CD4-positive, alpha-beta T cell treated with Interleukin-4 for 1 hour (primary cell): ENCODE measurements at regions not wholly inside any gene's neighbourhood (a gene's known extent, or its start where the extent isn't known, plus 50 kb on each side); places are given as distances from the start of the nearest gene placed in this dataset.
A peak's percentile ranks its signal among the peaks of the same experiment; 100 is the strongest.

Source experiments
- DNase-seq, 2 donors: peaks; one replicate each; pipeline ENCODE4 v3.0.0-alpha.2; 2020 to 2022

DNA sequence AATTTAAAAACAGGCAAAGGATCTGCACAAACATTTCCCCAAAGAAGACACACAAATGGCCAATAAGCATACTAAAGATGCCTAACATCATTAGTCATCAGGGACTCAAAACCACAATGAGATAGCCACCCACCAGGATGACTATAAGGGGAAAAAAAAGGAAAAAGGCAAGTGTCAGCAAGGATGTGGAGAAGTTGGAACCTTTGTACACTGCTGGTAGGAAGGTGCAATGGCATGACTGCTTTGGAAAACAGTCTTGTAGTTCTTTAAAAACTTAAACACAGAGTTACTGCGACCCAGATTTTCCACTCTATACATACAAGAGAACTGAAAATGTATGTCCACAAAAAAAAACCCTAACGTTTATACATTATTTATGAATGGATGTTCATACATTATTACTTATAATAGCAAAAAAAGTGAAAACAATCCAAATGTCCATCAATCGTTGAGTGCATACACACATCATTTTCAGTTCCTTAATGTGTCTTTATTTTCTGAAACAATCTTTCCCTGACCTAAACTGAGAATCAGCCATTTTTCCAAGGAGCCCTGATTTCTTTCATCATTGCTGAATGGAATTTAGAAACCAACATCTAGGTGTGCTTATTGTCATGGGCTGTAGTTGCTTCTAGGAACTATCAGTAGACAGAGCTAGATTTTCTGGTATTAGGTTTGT is 64.7 kb upstream of the TLK1 start:
- no peak for DNase-seq

DNA sequence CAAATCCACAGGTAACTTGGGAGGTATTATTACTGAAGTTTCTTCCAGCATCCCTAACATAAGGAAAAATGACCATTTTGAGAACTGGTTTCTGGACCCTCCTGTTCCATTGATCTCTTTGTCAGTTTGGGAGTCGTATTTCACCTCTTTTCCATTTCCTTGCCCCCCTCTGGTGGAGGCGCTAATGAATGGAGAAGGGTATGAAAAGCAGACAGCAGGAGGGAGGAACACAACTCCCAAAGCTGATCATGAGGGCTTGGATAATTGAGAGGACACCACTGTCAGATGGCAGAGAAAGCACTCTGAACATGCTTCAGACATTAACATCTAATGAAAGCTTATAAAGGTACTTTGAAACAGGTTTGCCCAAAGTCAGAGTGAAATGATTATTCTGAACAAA is 56.6 kb upstream of the TLK1 start:
- DNase-seq: no peak

DNA sequence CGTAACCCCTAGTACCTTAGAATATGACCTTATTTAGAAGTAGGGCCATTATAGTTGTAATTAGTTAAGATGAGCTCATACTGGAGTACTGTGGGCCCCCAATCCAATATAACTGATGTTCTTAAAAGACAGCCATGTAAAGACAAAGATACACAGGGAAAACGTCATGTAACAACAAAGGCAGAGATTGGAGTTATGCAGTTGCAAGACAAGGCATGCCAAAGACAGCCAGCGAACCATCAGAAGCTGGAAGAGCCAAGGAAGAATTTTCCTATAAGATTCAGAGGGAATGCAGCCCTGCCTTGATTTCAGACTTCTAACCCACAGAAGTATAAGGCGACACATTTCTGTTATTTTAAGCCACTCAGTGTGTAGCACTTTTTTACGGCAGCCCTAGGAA is 55.9 kb upstream of the TLK1 start:
- DNase-seq: no peak

DNA sequence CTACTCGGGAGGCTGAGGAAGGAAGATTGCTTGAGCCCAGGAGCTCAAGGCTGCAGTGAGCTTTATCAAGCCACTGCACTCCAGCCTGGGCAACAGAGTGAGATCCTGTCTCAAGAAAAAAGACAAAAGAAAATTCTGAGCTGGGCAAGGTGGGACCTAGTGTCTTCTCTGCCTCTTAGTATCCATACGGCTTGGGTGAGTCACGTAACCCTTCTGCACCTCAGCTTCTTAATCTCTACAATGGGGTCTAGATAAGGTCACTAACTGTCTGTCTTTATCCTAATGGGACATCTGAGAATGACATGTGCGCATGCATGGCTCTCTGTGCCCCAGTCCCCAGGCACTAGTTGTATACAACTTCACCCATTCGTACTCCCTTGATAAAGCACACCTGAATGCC is 53.4 kb upstream of the TLK1 start:
- no peak for DNase-seq

DNA sequence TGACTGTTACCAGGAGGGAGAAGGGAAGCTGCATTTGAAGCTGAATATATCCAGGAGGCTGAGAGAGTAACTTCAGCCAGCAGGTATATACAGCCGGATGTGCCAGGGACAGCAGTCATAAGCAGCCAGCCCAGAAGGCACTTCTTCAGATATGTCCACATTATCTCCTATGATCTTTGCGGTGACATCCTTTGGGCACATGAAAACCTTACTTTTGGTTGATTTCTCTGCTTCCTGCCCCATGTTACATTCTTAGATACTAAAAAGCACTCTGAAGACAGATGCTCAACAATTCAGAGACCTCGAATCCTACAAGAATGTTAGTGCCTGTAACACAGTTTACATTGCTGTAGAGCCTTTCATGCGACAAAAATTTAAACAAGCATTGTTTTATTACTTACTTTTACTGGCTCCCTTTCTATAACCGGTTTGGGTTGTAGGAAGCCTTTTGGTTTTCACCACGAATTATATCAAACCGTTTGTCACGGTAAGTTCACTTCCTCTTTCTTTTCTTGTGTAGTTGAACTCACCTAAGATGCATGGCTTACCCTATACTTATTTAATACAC is 50.3 kb upstream of the TLK1 start:
- DNase-seq: peak; percentile 13 to 58
